B cell (primary cell): ENCODE measurements at regions not wholly inside any gene's neighbourhood (a gene's known extent, or its start where the extent isn't known, plus 50 kb on each side); places are given as distances from the start of the nearest gene placed in this dataset.

Experiments used
- CTCF ChIP-seq: fragments of 200-600 bp; IDR thresholded peaks from one replicate; pipeline ENCODE4 v1.8.0; 2022; ENCODE audit warnings: antibody characterized with exemption, mild to moderate bottlenecking
- EZH2 ChIP-seq: IDR thresholded peaks from 2 replicates; pipeline ENCODE4 v1.6.1; 2012; ENCODE audit warnings: borderline replicate concordance, low read depth, mild to moderate bottlenecking, moderate library complexity, low read length; ENCODE audit not compliant: insufficient read depth, poor library complexity, severe bottlenecking

GRCh38 chr9:118290116-118290515, 585.9 kb downstream of the TLR4 start:
- TF ChIP-seq CTCF (no peak), EZH2 (no peak)
